DND-41 (cell line): ENCODE measurements at regions not wholly inside any gene's neighbourhood (a gene's known extent, or its start where the extent isn't known, plus 50 kb on each side); places are given as distances from the start of the nearest gene placed in this dataset.

Experiments used
- ATAC-seq: fragments of 200-7000 bp; cut with Tn5 transposase; 3 replicates; pipeline ENCODE4 v1.9.1; 2021; ENCODE audit warnings: low read depth; ENCODE audit not compliant: insufficient read depth
- DNase-seq: peaks from one replicate; pipeline ENCODE4 v3.0.0-alpha.2; 2020
- H2AFZ ChIP-seq: 2 replicates; pipeline ENCODE4 v1.6.0; 2012; ENCODE audit warnings: low read depth, low read length
- H3K27ac ChIP-seq: 2 replicates; pipeline ENCODE4 v1.5.1; 2012; ENCODE audit warnings: low read length, inconsistent platforms
- H3K27me3 ChIP-seq: fragments of 200-600 bp; sonication (generic); 2 replicates; pipeline ENCODE4 v1.6.0; 2012; ENCODE audit warnings: low read length, mild to moderate bottlenecking, inconsistent platforms; ENCODE audit not compliant: insufficient read depth, poor library complexity
- H3K36me3 ChIP-seq: 2 replicates; pipeline ENCODE4 v1.5.1; 2012; ENCODE audit warnings: low read length, inconsistent platforms; ENCODE audit not compliant: insufficient read depth
- H3K4me1 ChIP-seq: 2 replicates; pipeline ENCODE4 v1.5.1; 2012; ENCODE audit warnings: mild to moderate bottlenecking, low read length; ENCODE audit not compliant: insufficient read depth
- H3K4me2 ChIP-seq: 2 replicates; pipeline ENCODE4 v1.6.0; 2012; ENCODE audit warnings: mild to moderate bottlenecking, moderate library complexity, low read length, inconsistent platforms; ENCODE audit not compliant: insufficient read depth
- H3K4me3 ChIP-seq, 2 experiments: fragments of 200-600 bp in 1 of 2; shearing (Covaris generic) in 1 of 2; 2 replicates each; pipeline ENCODE4 v1.5.1; 2012 to 2016; ENCODE audit warnings: inconsistent platforms in 2 of 2, low read length in 2 of 2, mild to moderate bottlenecking in 2 of 2, low read depth in 1 of 2, moderate library complexity in 1 of 2
- H3K79me2 ChIP-seq: 2 replicates; pipeline ENCODE4 v1.6.0; 2012; ENCODE audit warnings: low read length, inconsistent platforms; ENCODE audit not compliant: insufficient read depth
- H3K9ac ChIP-seq: 2 replicates; pipeline ENCODE4 v1.6.0; 2012; ENCODE audit warnings: low read depth, mild to moderate bottlenecking, inconsistent platforms, low read length, moderate library complexity
- H3K9me3 ChIP-seq: 2 replicates; pipeline ENCODE4 v1.5.1; 2012; ENCODE audit warnings: low read length, moderate library complexity, mild to moderate bottlenecking, inconsistent platforms; ENCODE audit not compliant: insufficient read depth, severe bottlenecking
- H4K20me1 ChIP-seq: 2 replicates; pipeline ENCODE4 v1.6.0; 2012; ENCODE audit warnings: low read length; ENCODE audit not compliant: insufficient read depth
- CTCF ChIP-seq: IDR thresholded peaks from 2 replicates; pipeline ENCODE4 v1.5.1; 2012; ENCODE audit warnings: borderline replicate concordance, low read length, moderate library complexity, mild to moderate bottlenecking; ENCODE audit not compliant: poor library complexity, severe bottlenecking; ENCODE audit errors: extremely low read depth
- EZH2 ChIP-seq: IDR thresholded peaks from 3 replicates; pipeline ENCODE4 v1.6.1; 2012; ENCODE audit warnings: borderline replicate concordance, low read depth, mild to moderate bottlenecking, moderate library complexity, low read length, inconsistent platforms; ENCODE audit not compliant: severe bottlenecking

DNA sequence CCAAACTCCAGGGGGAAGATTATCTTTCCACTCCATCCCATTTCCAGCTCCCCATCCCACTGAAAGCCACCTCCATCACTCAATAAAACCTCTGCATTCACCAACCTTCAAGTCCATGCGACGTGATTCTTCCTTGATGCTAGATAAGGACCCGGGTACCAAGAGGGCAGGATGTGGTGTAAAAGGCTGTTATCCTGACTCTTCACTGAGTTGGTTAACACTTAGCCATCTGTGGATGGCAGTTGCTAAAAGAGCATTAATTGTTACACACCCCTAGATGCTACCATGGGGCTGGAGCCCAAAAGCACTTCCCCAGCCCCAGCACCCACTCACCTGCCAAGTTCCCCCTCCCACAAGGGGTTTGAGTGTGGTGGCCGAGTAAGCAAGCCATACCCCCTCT lies 53.4 kb upstream of the DPP10 start:
- H3K27me3 ChIP-seq: no peaks in the 10 kb centered on the region
- no peak overlapping the region for H3K4me2 ChIP-seq
- DNase-seq: no peak
- no peaks in the 10 kb centered on the region for H3K9me3 ChIP-seq
- H2AFZ ChIP-seq: no peak overlapping the region
- H4K20me1 ChIP-seq: no peaks in the 10 kb centered on the region
- H3K9ac ChIP-seq: no peak overlapping the region
- H3K79me2 ChIP-seq: no peaks in the 10 kb centered on the region
- H3K27ac ChIP-seq: no peak overlapping the region
- H3K4me3 ChIP-seq: no peak overlapping the region
- ATAC-seq: no peak
- TF ChIP-seq CTCF (no peak), EZH2 (no peak)
- no peaks in the 10 kb centered on the region for H3K4me1 ChIP-seq
- H3K36me3 ChIP-seq: no peaks in the 10 kb centered on the region
